HEK293T (cell line): ENCODE measurements at regions not wholly inside any gene's neighbourhood (a gene's known extent, or its start where the extent isn't known, plus 50 kb on each side); places are given as distances from the start of the nearest gene placed in this dataset.

ENCODE experiments used
- CTCF ChIA-PET: fragments of 350-600 bp; formaldehyde crosslinking; extraction: SDS; loops from one replicate; lab custom pipeline; 2021; ENCODE audit warnings: antibody characterized with exemption, inconsistent platforms; lab: Yijun Ruan, JAX
- POLR2A ChIA-PET: fragments of 350-600 bp; formaldehyde crosslinking; extraction: SDS; loops from one replicate; lab custom pipeline; 2020; ENCODE audit warnings: antibody characterized with exemption, inconsistent platforms; lab: Yijun Ruan, JAX
- DNase-seq: peaks from one replicate; pipeline ENCODE4 v3.0.0; 2012; ENCODE audit warnings: mixed read lengths; ENCODE audit errors: extremely low spot score
- ARNT ChIP-seq: fragments of 450-650 bp; IDR thresholded peaks from 2 replicates; pipeline ENCODE4 v1.6.1; 2017; ENCODE audit warnings: mild to moderate bottlenecking
- BHLHE40 ChIP-seq: fragments of 450-650 bp; IDR thresholded peaks from 2 replicates; pipeline ENCODE4 v1.6.1; 2016; ENCODE audit warnings: mild to moderate bottlenecking, moderate library complexity, borderline replicate concordance
- CTBP1 ChIP-seq: fragments of 450-650 bp; IDR thresholded peaks from 2 replicates; pipeline ENCODE4 v1.6.1; 2016; ENCODE audit warnings: borderline replicate concordance
- ELF4 ChIP-seq: fragments of 450-650 bp; IDR thresholded peaks from 2 replicates; pipeline ENCODE4 v1.6.1; 2017; ENCODE audit warnings: antibody characterized with exemption
- FOXA1 ChIP-seq: fragments of 450-650 bp; IDR thresholded peaks from 2 replicates; pipeline ENCODE4 v1.6.1; 2016; ENCODE audit warnings: mild to moderate bottlenecking
- FOXK2 ChIP-seq: fragments of 450-650 bp; IDR thresholded peaks from 2 replicates; pipeline ENCODE4 v1.6.1; 2016; ENCODE audit warnings: mild to moderate bottlenecking
- FOXM1 ChIP-seq: fragments of 450-650 bp; IDR thresholded peaks from 2 replicates; pipeline ENCODE4 v1.6.1; 2017; ENCODE audit warnings: mild to moderate bottlenecking, borderline replicate concordance
- HDGF ChIP-seq: fragments of 450-650 bp; IDR thresholded peaks from 2 replicates; pipeline ENCODE4 v1.6.1; 2017; ENCODE audit warnings: antibody characterized with exemption, borderline replicate concordance
- L3MBTL2 ChIP-seq: fragments of 450-650 bp; conservative IDR thresholded peaks from 2 replicates; pipeline ENCODE4 v1.6.1; 2016; ENCODE audit warnings: mild to moderate bottlenecking
- LEF1 ChIP-seq: fragments of 450-650 bp; IDR thresholded peaks from 2 replicates; pipeline ENCODE4 v1.6.1; 2017; ENCODE audit warnings: mild to moderate bottlenecking, borderline replicate concordance
- NFRKB ChIP-seq: fragments of 450-650 bp; IDR thresholded peaks from 2 replicates; pipeline ENCODE4 v1.6.1; 2016; ENCODE audit warnings: mild to moderate bottlenecking, moderate library complexity
- PKNOX1 ChIP-seq: fragments of 450-650 bp; IDR thresholded peaks from 2 replicates; pipeline ENCODE4 v1.6.1; 2016
- SP1 ChIP-seq: fragments of 450-650 bp; IDR thresholded peaks from 2 replicates; pipeline ENCODE4 v1.6.1; 2017
- SUZ12 ChIP-seq: fragments of 450-650 bp; IDR thresholded peaks from 2 replicates; pipeline ENCODE4 v1.6.1; 2016; ENCODE audit warnings: mild to moderate bottlenecking
- TARDBP ChIP-seq: fragments of 450-650 bp; IDR thresholded peaks from 2 replicates; pipeline ENCODE4 v1.6.1; 2016
- ZNF384 ChIP-seq: fragments of 450-650 bp; IDR thresholded peaks from 2 replicates; pipeline ENCODE4 v1.6.1; 2016

GRCh38 chr13:36763126-36763722 lies 55.8 kb upstream of the RFXAP start:
- ChIA-PET CTCF (interaction anchor here (0.6 kb wide), 1 partner anchor 416 kb away, joined by 3 read pairs; no protein-coding TSS in a partner anchor), POLR2A (no interaction called here)
- TF ChIP-seq SUZ12 = no peak
- TF ChIP-seq PKNOX1 = no peak
- no peak for TF ChIP-seq ARNT
- TF ChIP-seq HDGF = no peak
- TF ChIP-seq FOXM1 = no peak
- TF ChIP-seq NFRKB = no peak
- TF ChIP-seq CTBP1 = no peak
- no peak for TF ChIP-seq FOXA1
- no peak for TF ChIP-seq L3MBTL2
- no peak for TF ChIP-seq ZNF384
- TF ChIP-seq LEF1 = no peak

GRCh38 chr13:36764536-36764935 lies 54.5 kb upstream of the RFXAP start:
- TF ChIP-seq CTBP1 = no peak
- TF ChIP-seq ZNF384 = no peak
- TF ChIP-seq BHLHE40 = no peak
- no peak for TF ChIP-seq SP1
- TF ChIP-seq LEF1 = no peak
- TF ChIP-seq FOXK2 = no peak
- no peak for TF ChIP-seq FOXM1
- no peak for TF ChIP-seq HDGF
- TF ChIP-seq ARNT = no peak
- TF ChIP-seq PKNOX1 = no peak
- no peak for TF ChIP-seq FOXA1
- TF ChIP-seq NFRKB = no peak
- TF ChIP-seq TARDBP = no peak
- no peak for TF ChIP-seq L3MBTL2
- TF ChIP-seq ELF4 = no peak
- no peak for TF ChIP-seq SUZ12
- POLR2A ChIA-PET = no interaction called here
- DNase-seq = no peak
- CTCF ChIA-PET = no interaction called here

More at GRCh38 chr13:36763126-36763722, 55.8 kb upstream of the RFXAP start:
- DNase-seq = no peak

- ChIA-PET CTCF (no interaction called here), POLR2A (no interaction called here)
- no peak for DNase-seq
- no peak for TF ChIP-seq NFRKB
- TF ChIP-seq SUZ12 = no peak
- no peak for TF ChIP-seq FOXA1
- no peak for TF ChIP-seq LEF1
- no peak for TF ChIP-seq FOXM1
- TF ChIP-seq CTBP1 = no peak
Observed at GRCh38 chr13:36764957-36765356, 54.1 kb upstream of the RFXAP start.

GRCh38 chr13:36766295-36766694 lies 52.7 kb upstream of the RFXAP start:
- ChIA-PET POLR2A (no interaction called here), CTCF (no interaction called here)
- DNase-seq = no peak
- no peak for TF ChIP-seq PKNOX1
- no peak for TF ChIP-seq ELF4
- TF ChIP-seq TARDBP = no peak
- no peak for TF ChIP-seq SUZ12
- no peak for TF ChIP-seq FOXK2
- TF ChIP-seq FOXA1 = no peak
- no peak for TF ChIP-seq BHLHE40
- no peak for TF ChIP-seq L3MBTL2
- no peak for TF ChIP-seq ZNF384
- TF ChIP-seq FOXM1 = no peak
- no peak for TF ChIP-seq ARNT
- no peak for TF ChIP-seq LEF1
- TF ChIP-seq SP1 = no peak
- TF ChIP-seq HDGF = no peak
- TF ChIP-seq NFRKB = no peak
- no peak for TF ChIP-seq CTBP1

GRCh38 chr13:36767276-36767675 lies 51.7 kb upstream of the RFXAP start:
- TF ChIP-seq CTBP1 = no peak
- TF ChIP-seq SUZ12 = no peak
- TF ChIP-seq NFRKB = no peak
- TF ChIP-seq ZNF384 = no peak
- TF ChIP-seq BHLHE40 = no peak
- no peak for TF ChIP-seq LEF1
- TF ChIP-seq FOXA1 = no peak
- no peak for TF ChIP-seq PKNOX1
- no peak for TF ChIP-seq ARNT
- no peak for TF ChIP-seq HDGF
- no peak for TF ChIP-seq TARDBP
- TF ChIP-seq ELF4 = no peak
- no peak for TF ChIP-seq L3MBTL2
- TF ChIP-seq FOXM1 = no peak
- TF ChIP-seq FOXK2 = no peak
- no peak for TF ChIP-seq SP1
- DNase-seq = no peak
- POLR2A ChIA-PET = no interaction called here
- CTCF ChIA-PET = no interaction called here
